DOHH2 (cell line): ENCODE measurements at regions not wholly inside any gene's neighbourhood (a gene's known extent, or its start where the extent isn't known, plus 50 kb on each side); places are given as distances from the start of the nearest gene placed in this dataset.

Experiments
- H3F3A ChIP-seq: fragments of 200-600 bp; sonication (generic), shearing (Covaris generic); 2 replicates; pipeline ENCODE4 v1.6.0; 2016; ENCODE audit warnings: antibody characterized with exemption, mild to moderate bottlenecking; ENCODE audit not compliant: control insufficient read depth, insufficient read depth
- H3K27ac ChIP-seq: fragments of 200-600 bp; sonication (generic); 2 replicates; pipeline ENCODE4 v1.5.1; 2014; ENCODE audit warnings: low read depth, mild to moderate bottlenecking, low read length, moderate library complexity
- H3K27me3 ChIP-seq: fragments of 200-600 bp; sonication (generic); 2 replicates; pipeline ENCODE4 v1.6.1; 2014; ENCODE audit warnings: mild to moderate bottlenecking, low read length, mixed read lengths; ENCODE audit not compliant: control insufficient read depth
- H3K36me3 ChIP-seq: fragments of 200-600 bp; sonication (generic); 2 replicates; pipeline ENCODE4 v1.6.1; 2014; ENCODE audit warnings: mild to moderate bottlenecking, low read length, moderate library complexity, mixed read lengths; ENCODE audit not compliant: control insufficient read depth
- H3K4me1 ChIP-seq: fragments of 200-600 bp; sonication (generic); 2 replicates; pipeline ENCODE4 v1.6.1; 2014; ENCODE audit warnings: mild to moderate bottlenecking, low read length, mixed read lengths; ENCODE audit not compliant: control insufficient read depth
- H3K4me2 ChIP-seq: fragments of 200-600 bp; sonication (generic); 2 replicates; pipeline ENCODE4 v1.6.0; 2014; ENCODE audit warnings: mild to moderate bottlenecking, low read length, moderate library complexity
- H3K4me3 ChIP-seq: fragments of 200-600 bp; sonication (generic); 2 replicates; pipeline ENCODE4 v1.5.1; 2014; ENCODE audit warnings: mild to moderate bottlenecking, low read length, mixed read lengths
- H3K79me2 ChIP-seq: fragments of 200-600 bp; sonication (generic); 2 replicates; pipeline ENCODE4 v1.6.1; 2014; ENCODE audit warnings: mild to moderate bottlenecking, low read length, mixed read lengths; ENCODE audit not compliant: control insufficient read depth
- H3K9me2 ChIP-seq: fragments of 200-600 bp; sonication (generic); replicated peaks from 2 replicates; pipeline ENCODE4 v1.6.1; 2014; ENCODE audit warnings: mild to moderate bottlenecking, low read length, mixed read lengths; ENCODE audit not compliant: control insufficient read depth
- H3K9me3 ChIP-seq: fragments of 200-600 bp; sonication (generic); 2 replicates; pipeline ENCODE4 v1.6.1; 2014; ENCODE audit warnings: antibody characterized with exemption, low read length, mixed read lengths; ENCODE audit not compliant: control insufficient read depth, insufficient read depth
- H4K20me1 ChIP-seq: fragments of 200-600 bp; sonication (generic); 2 replicates; pipeline ENCODE4 v1.6.0; 2014; ENCODE audit warnings: low read depth, mild to moderate bottlenecking, antibody characterized with exemption, low read length, moderate library complexity; ENCODE audit not compliant: control insufficient read depth, insufficient read depth
- CTCF ChIP-seq: fragments of 200-600 bp; sonication (generic); IDR thresholded peaks from one replicate; pipeline ENCODE4 v1.5.1; 2014; ENCODE audit warnings: antibody characterized with exemption, mild to moderate bottlenecking, low read depth, low read length; ENCODE audit not compliant: poor library complexity, severe bottlenecking
- EZH2phosphoT487 ChIP-seq: fragments of 200-600 bp; sonication (generic); IDR thresholded peaks from 2 replicates; pipeline ENCODE4 v1.6.1; 2017; ENCODE audit warnings: borderline replicate concordance, mild to moderate bottlenecking, antibody characterized with exemption, low read length, moderate library complexity, mixed read lengths

GRCh38 chr6:92497281-92497680 lies 922.1 kb downstream of the EPHA7 start:
- H3K4me1 ChIP-seq: no peaks in the 10 kb centered on the region
- H3K36me3 ChIP-seq: no peaks in the 10 kb centered on the region
- no peak overlapping the region for H3K27ac ChIP-seq
- H3K4me2 ChIP-seq: no peak overlapping the region
- H3K4me3 ChIP-seq: no peak overlapping the region
- no peaks in the 10 kb centered on the region for H3K27me3 ChIP-seq
- no peaks in the 10 kb centered on the region for H4K20me1 ChIP-seq
- no peaks in the 10 kb centered on the region for H3F3A ChIP-seq
- no peaks in the 10 kb centered on the region for H3K9me2 ChIP-seq
- H3K79me2 ChIP-seq: no peaks in the 10 kb centered on the region
- H3K9me3 ChIP-seq: no peaks in the 10 kb centered on the region
- TF ChIP-seq CTCF: no peak
- TF ChIP-seq EZH2phosphoT487: no peak

DNA sequence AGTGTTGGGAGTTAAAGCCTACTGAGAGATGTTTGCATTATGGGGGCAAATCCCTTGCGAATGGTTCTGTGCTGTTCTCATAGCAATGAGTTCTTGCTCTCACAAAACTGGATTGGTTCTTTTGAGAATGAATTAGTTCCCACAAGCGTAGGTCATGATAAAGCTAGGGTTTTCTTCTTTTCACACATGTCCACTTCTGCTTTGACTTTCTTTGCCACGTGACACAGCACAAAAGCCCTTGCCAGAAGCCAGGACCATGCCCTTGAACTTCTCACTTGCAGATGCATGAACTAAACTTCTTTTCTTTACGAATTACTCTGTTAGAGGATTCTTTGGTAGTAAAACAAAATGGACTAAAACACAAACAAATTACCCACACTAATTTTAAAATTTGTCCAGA lies 922.8 kb downstream of the EPHA7 start:
- Histone ChIP-seq H3K9me2 (no peaks in the 10 kb centered on the region), H3K27me3 (no peaks in the 10 kb centered on the region), H3K4me1 (no peaks in the 10 kb centered on the region), H3K4me2 (no peak overlapping the region), H3K9me3 (no peaks in the 10 kb centered on the region), H3K36me3 (no peaks in the 10 kb centered on the region), H3F3A (no peaks in the 10 kb centered on the region), H4K20me1 (no peaks in the 10 kb centered on the region), H3K27ac (no peak overlapping the region), H3K79me2 (no peaks in the 10 kb centered on the region), H3K4me3 (no peak overlapping the region)
- TF ChIP-seq CTCF: no peak
- no peak for TF ChIP-seq EZH2phosphoT487

- Histone ChIP-seq H3K4me3 (no peak overlapping the region), H3F3A (no peaks in the 10 kb centered on the region), H3K4me2 (no peak overlapping the region), H3K36me3 (no peaks in the 10 kb centered on the region), H3K79me2 (no peaks in the 10 kb centered on the region), H3K4me1 (no peaks in the 10 kb centered on the region), H3K9me2 (no peaks in the 10 kb centered on the region), H3K9me3 (no peaks in the 10 kb centered on the region), H3K27ac (no peak overlapping the region), H4K20me1 (no peaks in the 10 kb centered on the region), H3K27me3 (no peaks in the 10 kb centered on the region)
- TF ChIP-seq EZH2phosphoT487: no peak
- TF ChIP-seq CTCF: no peak
Measured at GRCh38 chr6:92495242-92495641, 924.1 kb downstream of the EPHA7 start.

DNA sequence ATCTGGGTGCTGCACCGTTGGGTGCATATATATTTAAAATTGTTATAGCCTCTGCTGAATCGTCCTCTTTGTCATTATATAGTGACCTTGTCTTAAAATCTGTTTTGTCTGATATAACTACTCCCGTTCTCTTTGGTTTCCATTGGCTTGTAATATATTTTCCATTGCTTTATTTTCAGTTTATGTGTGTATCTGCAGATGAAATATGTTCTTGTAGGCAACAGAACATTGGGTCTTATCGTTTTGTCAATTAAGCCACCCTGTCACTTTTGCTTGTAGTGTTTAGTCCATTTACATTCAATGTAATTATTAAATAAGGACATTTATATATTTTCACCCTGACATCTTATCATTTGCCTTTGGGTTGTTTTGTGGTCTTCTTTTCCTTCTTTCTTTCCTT lies 933.9 kb downstream of the EPHA7 start:
- no peak for TF ChIP-seq CTCF
- TF ChIP-seq EZH2phosphoT487: no peak
- Histone ChIP-seq H4K20me1 (no peaks in the 10 kb centered on the region), H3K4me3 (no peak overlapping the region), H3K36me3 (no peaks in the 10 kb centered on the region), H3K9me2 (no peaks in the 10 kb centered on the region), H3F3A (no peaks in the 10 kb centered on the region), H3K9me3 (no peaks in the 10 kb centered on the region), H3K27me3 (no peaks in the 10 kb centered on the region), H3K79me2 (no peaks in the 10 kb centered on the region), H3K4me1 (no peaks in the 10 kb centered on the region), H3K27ac (no peak overlapping the region), H3K4me2 (no peak overlapping the region)
